Mammary epithelial cell (primary cell): ENCODE measurements at regions not wholly inside any gene's neighbourhood (a gene's known extent, or its start where the extent isn't known, plus 50 kb on each side); places are given as distances from the start of the nearest gene placed in this dataset.

Experiments used
- CTCF ChIP-seq, 2 donors: IDR thresholded peaks in 1 of 2; conservative IDR thresholded peaks in 1 of 2; 2 replicates each; pipeline ENCODE4 v1.5.1; 2011 to 2012; ENCODE audit warnings: inconsistent platforms in 2 of 2, low read length in 2 of 2, mild to moderate bottlenecking in 2 of 2, control low read depth in 1 of 2, low read depth in 1 of 2; ENCODE audit not compliant: insufficient read depth in 1 of 2; ENCODE audit errors: extremely low read depth in 1 of 2
- EZH2 ChIP-seq: IDR thresholded peaks from 2 replicates; pipeline ENCODE4 v1.6.1; 2012; ENCODE audit warnings: low read length, inconsistent platforms, borderline replicate concordance

GRCh38 chr13:74338341-74338740 lies 204.1 kb upstream of the KLF12 start:
- TF ChIP-seq CTCF (conservative IDR thresholded peaks at IDR 0.05 in 1 of 2, IDR thresholded peaks at IDR 0.05 in 1 of 2; ENCODE audit: extremely low read depth in 1 of 2, insufficient read depth in 1 of 2, low read depth in 1 of 2, low read length in 2 of 2) (no peak), EZH2 (no peak)
